AG09309 (cell line): ENCODE measurements at regions not wholly inside any gene's neighbourhood (a gene's known extent, or its start where the extent isn't known, plus 50 kb on each side); places are given as distances from the start of the nearest gene placed in this dataset.

Experiments used
- DNase-seq: peaks from one replicate; pipeline ENCODE4 v3.0.0-alpha.2; 2010; ENCODE audit warnings: low read depth
- H3K4me3 ChIP-seq: 2 replicates; pipeline ENCODE4 v1.5.1; 2011; ENCODE audit warnings: mild to moderate bottlenecking, low read depth, low read length, moderate library complexity; ENCODE audit not compliant: control insufficient read depth
- TF ChIP-seq, protein P1 (sequence below): IDR thresholded peaks from 2 replicates; pipeline ENCODE4 v1.5.1; 2011; ENCODE audit warnings: mild to moderate bottlenecking, low read depth, low read length, inconsistent platforms; ENCODE audit not compliant: insufficient read depth, control insufficient read depth; ENCODE audit errors: missing control alignments

DNA sequence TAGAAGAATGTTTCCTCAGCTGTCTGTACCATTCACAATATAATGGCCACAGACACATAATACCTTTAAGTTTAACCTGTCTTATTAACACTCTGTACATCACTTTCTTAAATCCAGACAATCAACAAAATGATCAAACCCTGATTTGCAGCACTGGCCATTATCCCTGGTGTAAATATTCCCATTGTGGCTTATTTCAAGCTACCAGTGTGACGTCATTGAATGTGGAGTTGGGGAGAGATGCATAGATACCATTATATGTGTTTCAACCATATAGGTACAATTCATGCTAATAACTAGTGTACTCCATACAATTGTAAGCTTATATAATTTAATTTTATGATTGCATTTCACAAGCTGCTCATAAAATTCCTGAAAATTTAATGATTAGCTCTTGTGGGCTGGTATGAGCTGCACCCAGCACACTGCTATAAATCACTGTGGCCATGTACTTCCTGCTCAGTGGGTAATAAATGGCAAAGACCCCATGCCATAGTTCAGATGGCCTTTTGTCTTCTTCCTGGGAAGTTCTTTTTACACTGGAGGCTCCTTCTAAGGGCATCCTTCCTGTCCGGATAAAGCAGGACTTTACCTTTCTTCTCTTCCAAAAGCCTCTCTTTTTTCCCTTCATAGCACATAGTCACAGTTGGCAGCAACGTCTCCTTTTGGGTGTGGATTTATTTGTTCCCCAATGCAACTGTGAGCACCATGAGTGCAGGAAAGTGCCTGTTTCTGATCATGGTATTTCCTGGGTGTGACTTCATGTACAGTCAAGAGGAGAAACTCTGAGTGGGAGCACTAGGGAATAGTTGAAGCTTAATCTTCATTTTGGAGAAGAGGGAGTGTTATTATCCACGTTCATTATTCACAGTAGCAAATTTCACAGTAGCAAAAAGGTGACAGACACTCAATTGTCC is 87.8 kb downstream of the MIAT start:
- TF ChIP-seq, protein P1, sequence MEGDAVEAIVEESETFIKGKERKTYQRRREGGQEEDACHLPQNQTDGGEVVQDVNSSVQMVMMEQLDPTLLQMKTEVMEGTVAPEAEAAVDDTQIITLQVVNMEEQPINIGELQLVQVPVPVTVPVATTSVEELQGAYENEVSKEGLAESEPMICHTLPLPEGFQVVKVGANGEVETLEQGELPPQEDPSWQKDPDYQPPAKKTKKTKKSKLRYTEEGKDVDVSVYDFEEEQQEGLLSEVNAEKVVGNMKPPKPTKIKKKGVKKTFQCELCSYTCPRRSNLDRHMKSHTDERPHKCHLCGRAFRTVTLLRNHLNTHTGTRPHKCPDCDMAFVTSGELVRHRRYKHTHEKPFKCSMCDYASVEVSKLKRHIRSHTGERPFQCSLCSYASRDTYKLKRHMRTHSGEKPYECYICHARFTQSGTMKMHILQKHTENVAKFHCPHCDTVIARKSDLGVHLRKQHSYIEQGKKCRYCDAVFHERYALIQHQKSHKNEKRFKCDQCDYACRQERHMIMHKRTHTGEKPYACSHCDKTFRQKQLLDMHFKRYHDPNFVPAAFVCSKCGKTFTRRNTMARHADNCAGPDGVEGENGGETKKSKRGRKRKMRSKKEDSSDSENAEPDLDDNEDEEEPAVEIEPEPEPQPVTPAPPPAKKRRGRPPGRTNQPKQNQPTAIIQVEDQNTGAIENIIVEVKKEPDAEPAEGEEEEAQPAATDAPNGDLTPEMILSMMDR, result no peak
- H3K4me3 ChIP-seq, result no peak overlapping the region
- no peak for DNase-seq

DNA sequence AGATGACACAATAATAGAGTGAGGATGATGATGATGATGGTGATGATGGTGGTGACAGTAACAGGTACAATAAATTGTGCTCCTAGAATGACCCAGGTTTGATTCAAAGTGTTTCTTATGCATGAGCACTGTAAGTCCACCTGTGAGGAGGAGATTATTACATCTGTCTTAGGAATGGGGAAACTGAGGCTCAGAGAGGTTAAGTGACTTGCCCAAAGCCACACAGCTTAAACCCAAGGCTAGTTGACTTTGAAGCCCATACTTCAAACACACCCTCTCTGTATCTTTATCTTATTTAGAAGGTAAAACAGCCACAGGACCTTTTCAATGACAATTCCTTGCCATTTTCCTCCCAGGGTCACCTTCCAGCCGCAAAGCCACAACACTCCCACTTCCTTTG is 88.9 kb downstream of the MIAT start:
- no peak for DNase-seq
- TF ChIP-seq, protein P1, result no peak

DNA sequence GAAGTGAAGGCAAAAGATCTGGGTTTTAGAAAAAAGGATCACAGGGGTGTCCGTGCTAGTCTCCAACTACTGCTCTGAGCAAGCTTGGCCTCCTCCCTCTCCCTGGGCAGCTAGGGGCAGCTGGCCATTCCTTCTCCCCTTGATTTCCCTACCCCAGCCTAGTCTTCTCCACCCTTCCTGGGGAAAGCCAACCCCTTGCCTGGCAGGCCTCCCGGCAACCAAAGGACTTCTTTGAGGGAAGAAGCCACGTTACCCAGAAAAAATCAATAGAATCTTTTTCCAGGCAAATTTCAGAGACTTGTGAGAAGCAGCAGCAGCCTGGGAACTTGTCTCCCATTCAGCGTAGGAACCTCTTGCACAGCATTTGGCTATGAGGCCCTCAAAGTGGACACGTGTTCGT is 91.5 kb downstream of the MIAT start:
- TF ChIP-seq, protein P1, result no peak
- DNase-seq, result no peak
- H3K4me3 ChIP-seq, result no peak overlapping the region

More for the DNA sequence above, 88.9 kb downstream of the MIAT start:
- H3K4me3 ChIP-seq, result no peak overlapping the region

DNA sequence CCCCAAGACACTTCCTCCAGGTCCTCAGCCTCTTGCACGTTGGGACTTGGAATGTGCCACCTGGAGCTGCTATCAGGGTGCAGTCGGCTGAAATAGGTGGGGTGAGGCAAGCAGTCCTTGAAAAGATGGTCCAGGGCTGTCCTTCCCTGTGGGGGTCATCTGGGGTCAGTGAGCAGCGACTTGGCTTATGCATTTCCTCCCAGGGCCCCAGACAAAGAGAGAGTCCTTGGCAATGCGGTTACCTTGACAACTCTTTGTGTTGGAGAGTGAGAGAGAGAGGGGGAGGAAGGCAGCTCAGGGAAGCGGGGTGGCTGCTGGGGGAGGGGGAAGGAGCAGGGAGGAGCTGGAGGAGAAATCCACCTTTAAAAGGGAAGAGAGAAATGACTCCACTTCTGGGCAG is 93.8 kb downstream of the MIAT start:
- no peak overlapping the region for H3K4me3 ChIP-seq
- TF ChIP-seq, protein P1, result no peak
- no peak for DNase-seq

DNA sequence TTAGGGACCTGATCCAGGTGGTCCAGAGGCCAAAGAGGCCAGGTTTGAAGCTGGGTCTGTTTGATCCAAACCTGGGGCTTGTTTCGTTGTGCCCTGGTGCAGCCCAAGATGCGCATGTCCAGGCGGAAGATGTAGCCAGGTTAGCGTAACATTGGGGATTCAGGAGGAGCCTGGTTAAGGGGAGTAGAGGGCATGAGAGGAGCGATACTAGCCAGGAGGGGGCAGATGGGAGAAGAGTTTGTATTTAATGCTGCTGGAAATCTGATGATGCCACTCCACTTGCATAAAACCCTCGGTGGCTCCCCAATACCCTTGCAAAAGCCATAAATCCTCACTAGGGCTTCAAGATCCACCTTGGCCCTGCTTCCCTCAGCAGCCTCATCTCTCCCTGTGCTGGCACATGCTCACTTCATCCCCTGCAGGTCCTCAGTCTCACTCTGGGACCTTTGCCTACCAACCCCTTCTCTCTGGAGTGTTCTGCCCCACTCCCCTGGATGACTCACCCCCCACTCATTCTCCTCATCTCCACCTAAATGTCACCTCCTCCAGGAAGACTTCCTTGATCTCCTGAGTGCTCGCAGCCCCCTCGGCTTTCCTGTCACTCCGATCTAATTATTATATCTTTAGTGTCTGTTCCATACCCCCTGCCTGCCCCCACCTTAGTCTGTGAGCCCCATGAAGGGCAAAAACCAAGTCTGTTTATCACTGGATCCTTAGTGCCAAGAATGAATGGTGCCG is 95.9 kb downstream of the MIAT start:
- H3K4me3 ChIP-seq, result no peak overlapping the region
- TF ChIP-seq, protein P1, result peak; percentile 6
- DNase-seq, result no peak

DNA sequence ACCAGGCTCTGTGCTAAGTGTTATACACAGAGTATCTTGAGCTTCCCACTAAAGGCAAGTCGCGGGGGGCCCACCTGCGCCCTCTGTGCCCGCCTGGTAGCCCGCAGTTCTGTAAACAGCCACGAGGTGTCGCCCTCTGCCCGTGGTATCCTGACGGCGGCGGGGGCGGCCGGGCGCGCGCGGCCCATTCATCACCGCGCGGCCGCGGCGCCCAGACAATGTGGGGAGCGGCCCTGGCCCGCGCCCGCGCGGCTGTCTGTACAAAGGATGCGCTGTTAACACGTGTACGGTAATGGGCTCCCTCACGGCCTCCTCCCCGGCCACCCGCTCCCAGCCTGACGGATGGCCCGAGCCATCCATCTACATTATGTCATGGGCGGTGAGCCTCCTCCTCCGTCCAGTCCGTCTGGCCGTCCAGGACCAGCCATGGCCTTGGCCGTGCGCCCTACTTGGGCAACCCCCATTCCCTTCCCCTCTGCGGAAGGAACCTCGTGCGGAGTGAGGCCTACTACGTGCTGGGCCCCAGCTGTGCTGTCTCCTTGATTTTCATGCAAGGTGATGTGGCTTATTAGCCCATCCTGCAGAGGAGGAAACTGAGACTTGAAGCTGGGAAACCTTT is 99.4 kb downstream of the MIAT start:
- DNase-seq, result no peak
- H3K4me3 ChIP-seq, result peak overlapping the region; percentile 34
- TF ChIP-seq, protein P1, result peak; percentile 76
